Hepatocyte (in vitro differentiated cells): ENCODE measurements at regions not wholly inside any gene's neighbourhood (a gene's known extent, or its start where the extent isn't known, plus 50 kb on each side); places are given as distances from the start of the nearest gene placed in this dataset.

Experiments
- DNase-seq: peaks from one replicate; pipeline ENCODE4 v3.0.0-alpha.2; 2016; ENCODE audit warnings: low spot score
- H2AFZ ChIP-seq: fragments of 200-600 bp; sonication (generic); 2 replicates; pipeline ENCODE4 v1.6.0; 2016; ENCODE audit warnings: antibody characterized with exemption, mild to moderate bottlenecking
- H3K27ac ChIP-seq: fragments of 200-600 bp; sonication (generic); 2 replicates; pipeline ENCODE4 v1.5.1; 2016; ENCODE audit warnings: mild to moderate bottlenecking
- H3K27me3 ChIP-seq: fragments of 200-600 bp; sonication (generic); 2 replicates; pipeline ENCODE4 v1.6.1; 2016
- H3K36me3 ChIP-seq: fragments of 200-600 bp; sonication (generic); replicated peaks from 2 replicates; pipeline ENCODE4 v1.5.1; 2016; ENCODE audit warnings: low read depth; ENCODE audit not compliant: insufficient read depth
- H3K4me1 ChIP-seq: fragments of 200-600 bp; sonication (generic); 2 replicates; pipeline ENCODE4 v1.5.1; 2016; ENCODE audit warnings: mild to moderate bottlenecking, moderate library complexity; ENCODE audit not compliant: insufficient read depth
- H3K4me2 ChIP-seq: fragments of 200-600 bp; sonication (generic); 2 replicates; pipeline ENCODE4 v1.6.0; 2016
- H3K4me3 ChIP-seq: fragments of 200-600 bp; sonication (generic); 2 replicates; pipeline ENCODE4 v1.5.1; 2016; ENCODE audit warnings: mild to moderate bottlenecking
- H3K79me2 ChIP-seq: fragments of 200-600 bp; sonication (generic); 2 replicates; pipeline ENCODE4 v1.6.0; 2017; ENCODE audit warnings: mild to moderate bottlenecking
- H3K9me2 ChIP-seq: fragments of 200-600 bp; sonication (generic); replicated peaks from 2 replicates; pipeline ENCODE4 v1.6.0; 2017; ENCODE audit warnings: mild to moderate bottlenecking; ENCODE audit not compliant: insufficient read depth
- H3K9me3 ChIP-seq: fragments of 200-600 bp; sonication (generic); 2 replicates; pipeline ENCODE4 v1.5.1; 2016; ENCODE audit warnings: low read depth, mild to moderate bottlenecking
- H4K20me1 ChIP-seq: fragments of 200-600 bp; sonication (generic); 2 replicates; pipeline ENCODE4 v1.6.0; 2016; ENCODE audit warnings: mild to moderate bottlenecking; ENCODE audit not compliant: insufficient read depth, poor library complexity, severe bottlenecking
- EZH2 ChIP-seq: fragments of 200-600 bp; sonication (generic); IDR thresholded peaks from 2 replicates; pipeline ENCODE4 v1.6.1; 2016; ENCODE audit warnings: antibody characterized with exemption, mild to moderate bottlenecking, borderline replicate concordance
- EZH2phosphoT487 ChIP-seq: fragments of 200-600 bp; sonication (generic); IDR thresholded peaks from one replicate; pipeline ENCODE4 v1.6.1; 2018; ENCODE audit warnings: antibody characterized with exemption, mild to moderate bottlenecking, low read depth, moderate library complexity; ENCODE audit not compliant: unreplicated experiment, severe bottlenecking
- WGBS: methylation state at CpG from one replicate; pipeline ENCODE4 v1.1.6; 2016; ENCODE audit warnings: low lambda C conversion rate; ENCODE audit errors: missing lambda C conversion rate; 5-methylcytosine and 5-hydroxymethylcytosine counted together
- TF ChIP-seq, protein P1 (sequence below): fragments of 200-600 bp; sonication (generic); IDR thresholded peaks from 2 replicates; pipeline ENCODE4 v1.5.1; 2016; ENCODE audit warnings: antibody characterized with exemption, mild to moderate bottlenecking; ENCODE audit not compliant: poor library complexity

DNA sequence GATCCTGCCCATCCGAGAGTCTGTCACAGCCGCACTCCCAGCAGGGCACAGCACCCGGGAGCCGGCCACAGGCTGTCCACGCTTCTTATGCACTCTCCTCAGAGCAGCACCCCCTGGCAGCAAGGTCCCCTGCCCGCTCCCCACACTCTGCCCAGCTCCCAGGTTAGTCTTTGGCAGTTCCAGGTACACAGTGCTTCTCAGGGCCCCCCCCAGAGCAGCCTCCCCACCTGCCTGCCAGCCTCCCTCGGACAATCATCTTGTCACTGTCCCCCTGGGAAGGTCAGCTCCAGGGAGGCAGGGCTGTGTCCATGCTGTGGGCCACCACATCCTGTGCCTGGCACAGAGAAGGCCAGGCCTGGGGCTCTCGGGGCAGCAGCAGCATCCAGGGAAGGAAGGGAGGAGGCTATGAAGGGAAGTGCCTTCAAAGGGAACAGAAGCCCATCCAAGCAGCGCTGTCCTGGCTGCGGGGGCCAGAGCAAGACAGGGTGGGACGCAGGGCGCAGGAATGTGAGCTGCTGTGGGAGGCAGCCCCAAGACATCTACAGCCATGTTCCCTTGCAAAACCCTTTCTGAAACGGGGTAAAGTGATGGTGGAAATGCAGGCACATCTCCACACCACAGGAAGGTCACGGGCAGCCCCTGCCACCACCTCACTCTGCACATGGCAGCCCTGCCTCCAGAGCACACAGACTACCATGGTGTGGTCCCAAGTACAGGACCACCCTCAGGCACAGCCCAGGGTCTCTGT lies 68.6 kb upstream of the ADAMTS2 start:
- no peak overlapping the region for H2AFZ ChIP-seq
- DNase-seq: no peak
- H3K36me3 ChIP-seq: no peaks in the 10 kb centered on the region
- WGBS: 90% methylated on average over 14 of the region's 14 CpGs
- TF ChIP-seq EZH2 (no peak), EZH2phosphoT487 (no peak)
- TF ChIP-seq, protein P1, sequence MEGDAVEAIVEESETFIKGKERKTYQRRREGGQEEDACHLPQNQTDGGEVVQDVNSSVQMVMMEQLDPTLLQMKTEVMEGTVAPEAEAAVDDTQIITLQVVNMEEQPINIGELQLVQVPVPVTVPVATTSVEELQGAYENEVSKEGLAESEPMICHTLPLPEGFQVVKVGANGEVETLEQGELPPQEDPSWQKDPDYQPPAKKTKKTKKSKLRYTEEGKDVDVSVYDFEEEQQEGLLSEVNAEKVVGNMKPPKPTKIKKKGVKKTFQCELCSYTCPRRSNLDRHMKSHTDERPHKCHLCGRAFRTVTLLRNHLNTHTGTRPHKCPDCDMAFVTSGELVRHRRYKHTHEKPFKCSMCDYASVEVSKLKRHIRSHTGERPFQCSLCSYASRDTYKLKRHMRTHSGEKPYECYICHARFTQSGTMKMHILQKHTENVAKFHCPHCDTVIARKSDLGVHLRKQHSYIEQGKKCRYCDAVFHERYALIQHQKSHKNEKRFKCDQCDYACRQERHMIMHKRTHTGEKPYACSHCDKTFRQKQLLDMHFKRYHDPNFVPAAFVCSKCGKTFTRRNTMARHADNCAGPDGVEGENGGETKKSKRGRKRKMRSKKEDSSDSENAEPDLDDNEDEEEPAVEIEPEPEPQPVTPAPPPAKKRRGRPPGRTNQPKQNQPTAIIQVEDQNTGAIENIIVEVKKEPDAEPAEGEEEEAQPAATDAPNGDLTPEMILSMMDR: no peak
- H3K9me2 ChIP-seq: no peaks in the 10 kb centered on the region
- H3K4me2 ChIP-seq: no peak overlapping the region
- H3K27me3 ChIP-seq: no peaks in the 10 kb centered on the region
- no peaks in the 10 kb centered on the region for H3K79me2 ChIP-seq
- H3K4me3 ChIP-seq: no peak overlapping the region
- H4K20me1 ChIP-seq: no peaks in the 10 kb centered on the region
- H3K9me3 ChIP-seq: no peaks in the 10 kb centered on the region
- peaks cover 6% of the 10 kb centered on the region for H3K4me1 ChIP-seq
- no peak overlapping the region for H3K27ac ChIP-seq

DNA sequence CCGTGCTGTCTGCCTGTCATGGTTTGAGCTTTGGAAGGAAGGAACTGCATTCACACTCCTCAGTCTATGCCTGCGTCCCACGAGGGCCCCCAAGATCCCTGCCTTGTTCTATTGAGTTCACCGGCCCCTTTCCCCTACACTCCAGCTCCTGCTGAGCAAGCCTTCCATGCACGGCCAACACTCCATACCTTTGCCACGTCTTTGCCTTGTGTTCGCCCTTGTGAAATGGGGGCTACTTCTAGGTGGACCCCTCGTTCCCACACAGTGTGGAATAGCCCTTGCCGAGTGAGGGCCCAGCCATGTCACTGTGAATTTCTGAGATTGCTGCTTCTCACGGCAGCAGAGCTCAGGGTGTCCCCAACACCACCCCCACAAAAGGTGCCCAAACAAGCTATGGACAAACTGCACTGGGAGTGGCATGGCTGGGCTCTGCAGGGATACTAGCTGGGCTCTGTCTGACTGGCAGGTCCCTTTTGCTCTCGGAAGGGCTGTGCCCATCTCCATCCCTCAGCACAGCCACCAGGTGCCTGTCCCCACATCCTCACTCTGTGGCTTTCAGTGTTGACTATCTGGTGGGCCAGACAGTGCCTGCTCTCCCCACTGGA lies 67.9 kb upstream of the ADAMTS2 start:
- H3K9me2 ChIP-seq: no peaks in the 10 kb centered on the region
- H3K4me3 ChIP-seq: no peak overlapping the region
- H3K36me3 ChIP-seq: no peaks in the 10 kb centered on the region
- H3K4me1 ChIP-seq: peaks cover 6% of the 10 kb centered on the region
- H3K27me3 ChIP-seq: no peaks in the 10 kb centered on the region
- no peak for DNase-seq
- H3K79me2 ChIP-seq: no peaks in the 10 kb centered on the region
- no peak overlapping the region for H3K4me2 ChIP-seq
- H2AFZ ChIP-seq: no peak overlapping the region
- H3K27ac ChIP-seq: no peak overlapping the region
- 93% methylated on average over 11 of the region's 11 CpGs for WGBS
- TF ChIP-seq EZH2: no peak
- TF ChIP-seq, protein P1: no peak
- TF ChIP-seq EZH2phosphoT487: no peak
- no peaks in the 10 kb centered on the region for H3K9me3 ChIP-seq
- no peaks in the 10 kb centered on the region for H4K20me1 ChIP-seq

DNA sequence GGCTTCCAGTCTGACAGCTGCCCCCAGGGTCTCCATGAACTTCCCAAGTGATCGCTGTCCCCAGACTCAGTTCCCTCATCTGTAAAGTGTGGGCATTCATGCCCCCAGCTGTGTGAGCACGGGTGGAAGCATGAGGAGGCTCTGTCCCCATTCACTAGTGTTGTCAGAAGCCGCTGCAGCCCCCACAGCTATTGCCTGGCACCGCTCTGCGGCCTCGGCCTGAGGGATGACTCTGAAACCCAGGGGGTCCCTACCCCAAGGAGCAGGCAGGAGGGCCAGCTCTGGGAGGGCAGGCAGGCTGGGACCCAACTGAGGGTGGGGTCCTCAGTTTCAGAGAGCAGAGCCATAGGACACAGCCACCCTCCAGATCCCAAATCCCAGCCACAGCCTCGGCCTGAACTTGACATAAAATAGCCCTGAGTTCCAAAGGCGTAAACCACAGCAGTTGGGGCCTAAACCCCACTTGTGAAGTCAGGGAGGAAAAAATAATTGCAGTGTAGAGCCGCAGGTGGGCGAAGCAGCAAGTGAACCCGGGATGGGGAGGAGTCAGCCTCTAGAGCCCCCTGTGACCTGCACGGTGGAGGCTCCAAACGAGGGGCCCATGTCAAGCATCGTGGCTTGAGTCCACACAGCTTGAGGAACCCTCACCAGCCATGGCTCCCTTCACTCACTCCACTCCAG lies 66.0 kb upstream of the ADAMTS2 start:
- H3K36me3 ChIP-seq: no peaks in the 10 kb centered on the region
- no peak overlapping the region for H3K27ac ChIP-seq
- peaks cover 18% of the 10 kb centered on the region for H3K4me1 ChIP-seq
- no peak for TF ChIP-seq EZH2phosphoT487
- TF ChIP-seq, protein P1: no peak
- no peak for TF ChIP-seq EZH2
- DNase-seq: peak; percentile 2
- no peak overlapping the region for H2AFZ ChIP-seq
- 90% methylated on average over 14 of the region's 14 CpGs for WGBS
- no peaks in the 10 kb centered on the region for H3K27me3 ChIP-seq
- H3K4me2 ChIP-seq: no peak overlapping the region
- no peak overlapping the region for H3K4me3 ChIP-seq
- no peaks in the 10 kb centered on the region for H3K79me2 ChIP-seq
- H4K20me1 ChIP-seq: no peaks in the 10 kb centered on the region
- no peaks in the 10 kb centered on the region for H3K9me3 ChIP-seq
- no peaks in the 10 kb centered on the region for H3K9me2 ChIP-seq
